AG09319 (cell line): ENCODE measurements at regions not wholly inside any gene's neighbourhood (a gene's known extent, or its start where the extent isn't known, plus 50 kb on each side); places are given as distances from the start of the nearest gene placed in this dataset.

Experiments
- DNase-seq: peaks from one replicate; pipeline ENCODE4 v3.0.0-alpha.2; 2010; ENCODE audit warnings: low read depth; ENCODE audit errors: extremely low read depth
- CTCF ChIP-seq: IDR thresholded peaks from 2 replicates; pipeline ENCODE4 v1.5.1; 2011; ENCODE audit warnings: low read depth, mild to moderate bottlenecking, inconsistent platforms, low read length, moderate library complexity

DNA sequence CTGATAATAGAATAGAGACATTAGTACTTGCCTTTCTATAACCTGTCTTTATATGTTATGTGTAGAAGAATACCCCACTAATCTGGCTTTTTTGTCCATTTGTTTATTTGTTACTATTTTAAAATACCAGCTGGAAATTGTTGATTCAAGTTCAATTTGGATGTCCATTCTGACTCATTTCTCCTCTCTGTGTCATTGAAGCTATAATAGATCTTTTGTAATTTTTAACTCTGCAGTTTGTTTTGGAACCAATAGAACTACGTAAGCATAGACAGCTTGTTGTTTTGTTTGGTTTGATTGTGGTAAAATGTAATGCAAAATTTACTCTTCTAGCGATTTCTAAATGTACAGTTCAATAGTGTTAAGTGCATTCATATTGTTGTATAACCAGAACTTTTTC is 390.4 kb downstream of the ZIC1 start:
- no peak for DNase-seq
- no peak for TF ChIP-seq CTCF

DNA sequence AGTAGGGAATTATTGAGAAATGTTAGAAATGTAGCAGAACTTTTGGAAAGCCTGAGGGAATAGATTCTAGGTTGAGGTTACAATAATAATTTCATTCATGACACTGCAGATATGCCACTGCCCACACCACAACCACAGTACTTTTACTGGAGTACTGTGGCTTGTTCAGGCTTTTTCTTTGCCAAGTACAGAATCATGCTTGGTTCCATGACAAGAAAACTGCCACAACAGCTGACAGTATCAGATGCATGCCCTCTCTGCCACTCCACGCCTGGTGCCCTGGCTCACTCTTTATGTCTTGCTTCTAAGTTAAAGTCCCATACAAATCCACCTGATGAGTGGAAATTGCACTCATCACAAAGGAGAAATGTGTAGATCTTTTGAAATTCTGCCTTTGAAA is 398.6 kb downstream of the ZIC1 start:
- no peak for DNase-seq
- no peak for TF ChIP-seq CTCF

DNA sequence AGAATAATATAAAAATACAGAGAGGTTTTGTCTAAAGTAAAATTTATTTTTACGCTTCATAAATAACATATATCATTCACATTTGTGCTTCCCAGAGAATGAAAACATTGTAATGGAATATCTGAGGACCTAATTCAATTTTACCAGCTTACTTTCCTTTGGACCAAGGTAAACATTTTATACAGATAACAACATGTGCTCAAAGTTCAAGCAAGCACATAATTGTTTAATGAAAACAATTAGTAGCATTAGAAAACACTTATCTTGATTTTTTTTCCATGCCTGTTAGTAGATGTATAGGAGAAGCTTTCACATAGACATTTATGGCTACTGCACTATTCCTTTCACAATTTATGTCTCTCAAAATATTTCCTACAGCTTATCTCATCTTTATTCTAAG is 400.0 kb downstream of the ZIC1 start:
- no peak for DNase-seq
- TF ChIP-seq CTCF = no peak

DNA sequence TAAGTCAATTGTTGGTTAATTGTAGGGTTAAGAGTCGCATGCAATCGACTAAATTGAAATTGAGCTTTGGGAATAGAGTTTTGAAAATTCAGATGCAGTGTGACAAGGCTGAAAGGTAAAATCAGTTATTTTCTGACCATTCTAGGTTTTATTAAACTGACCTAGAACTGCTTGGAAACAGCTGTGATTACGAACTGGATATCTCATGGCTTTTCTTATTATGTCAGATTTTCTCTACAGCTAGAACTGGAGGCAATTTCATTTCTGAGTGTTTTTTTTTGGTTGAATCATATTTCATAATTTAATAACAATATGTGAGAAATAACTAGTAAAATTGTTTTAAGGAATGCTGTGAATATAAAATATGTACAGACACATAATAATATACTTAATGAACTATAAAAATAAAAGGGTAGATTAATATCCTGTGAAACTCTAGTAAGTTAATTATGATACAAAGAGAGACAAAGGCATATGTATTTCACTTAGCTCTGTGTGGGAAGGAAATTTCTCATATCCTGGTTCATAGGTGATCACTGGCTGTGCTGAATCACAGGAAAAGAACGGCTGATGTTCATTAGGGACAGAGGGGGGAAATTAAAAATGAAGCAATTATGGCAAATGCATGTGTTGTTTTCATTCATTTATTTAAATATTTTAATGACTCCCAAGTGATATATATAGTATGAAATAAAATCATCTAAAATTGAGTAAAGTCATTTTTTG is 403.2 kb downstream of the ZIC1 start:
- no peak for TF ChIP-seq CTCF
- DNase-seq = no peak

DNA sequence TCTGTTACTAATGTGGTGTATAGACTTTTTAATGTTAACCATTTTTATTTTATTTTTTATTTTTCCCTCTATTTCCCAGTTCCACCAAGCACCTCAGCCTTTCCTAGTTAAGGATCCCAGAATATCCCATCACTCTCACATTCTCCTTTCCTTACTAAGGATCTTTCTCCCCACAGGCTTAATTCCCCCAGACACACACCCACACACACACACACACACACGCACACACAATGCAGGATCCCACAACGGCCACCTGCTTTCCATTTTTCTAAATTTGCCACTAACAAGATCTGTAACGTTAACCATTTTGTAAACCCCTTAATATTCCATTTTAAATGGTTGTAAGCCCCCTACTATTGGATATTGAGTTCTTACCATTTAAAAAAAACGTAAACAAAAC is 404.1 kb downstream of the ZIC1 start:
- DNase-seq = no peak
- no peak for TF ChIP-seq CTCF

- DNase-seq = no peak
- TF ChIP-seq CTCF = no peak
Measured at GRCh38 chr3:147816752-147817151, 407.6 kb downstream of the ZIC1 start.

- no peak for TF ChIP-seq CTCF
- no peak for DNase-seq
Measured at GRCh38 chr3:147832611-147833010, 423.4 kb downstream of the ZIC1 start.
